ENCODE measurements at regions not wholly inside any gene's neighbourhood (a gene's known extent, or its start where the extent isn't known, plus 50 kb on each side); places are given as distances from the start of the nearest gene placed in this dataset.
A peak's percentile ranks its signal among the peaks of the same experiment; 100 is the strongest.

- Histone ChIP-seq H3K27ac (ENCODE audit: low read depth, low read length) (no peak overlapping the region), H3K4me3 (ENCODE audit: low read depth, low read length) (no peak overlapping the region), H3K36me3 (ENCODE audit: control insufficient read depth, insufficient read depth, low read length) (no peaks in the 10 kb centered on the region), H3K4me1 (ENCODE audit: control insufficient read depth, insufficient read depth, low read length) (no peaks in the 10 kb centered on the region), H3K9me3 (ENCODE audit: control insufficient read depth, insufficient read depth, low read length) (no peaks in the 10 kb centered on the region), H3K27me3 (ENCODE audit: control insufficient read depth, insufficient read depth, low read length) (no peaks in the 10 kb centered on the region)
- no peak for DNase-seq (ENCODE audit: low read depth in 4 of 6, low spot score in 6 of 6)
- 93% methylated on average over 8 of the region's 14 CpGs for WGBS (ENCODE audit: insufficient coverage)
Observed at GRCh38 chr18:76722224-76723061, 99.9 kb upstream of the ZNF236 start.

- 80% methylated on average over 6 of the region's 9 CpGs for whole genome bisulfite sequencing (ENCODE audit: insufficient coverage)
- no peaks in the 10 kb centered on the region for H3K4me1 ChIP-seq (ENCODE audit: control insufficient read depth, insufficient read depth, low read length)
- no peak overlapping the region for H3K4me3 ChIP-seq (ENCODE audit: low read depth, low read length)
- no peaks in the 10 kb centered on the region for H3K9me3 ChIP-seq (ENCODE audit: control insufficient read depth, insufficient read depth, low read length)
- no peak overlapping the region for H3K27ac ChIP-seq (ENCODE audit: low read depth, low read length)
- no peaks in the 10 kb centered on the region for H3K27me3 ChIP-seq (ENCODE audit: control insufficient read depth, insufficient read depth, low read length)
- no peaks in the 10 kb centered on the region for H3K36me3 ChIP-seq (ENCODE audit: control insufficient read depth, insufficient read depth, low read length)
- peak in 1 of 6 donors; percentile 23 for DNase-seq (ENCODE audit: low read depth in 4 of 6, low spot score in 6 of 6)
Observed at GRCh38 chr18:76721207-76721996, 101.0 kb upstream of the ZNF236 start.

GRCh38 chr18:76720683-76721082 is 101.7 kb upstream of the ZNF236 start:
- no peak for DNase-seq (ENCODE audit: low read depth in 4 of 6, low spot score in 6 of 6)
- Histone ChIP-seq H3K4me1 (ENCODE audit: control insufficient read depth, insufficient read depth, low read length) (no peaks in the 10 kb centered on the region), H3K36me3 (ENCODE audit: control insufficient read depth, insufficient read depth, low read length) (no peaks in the 10 kb centered on the region), H3K27ac (ENCODE audit: low read depth, low read length) (no peak overlapping the region), H3K9me3 (ENCODE audit: control insufficient read depth, insufficient read depth, low read length) (no peaks in the 10 kb centered on the region), H3K4me3 (ENCODE audit: low read depth, low read length) (no peak overlapping the region), H3K27me3 (ENCODE audit: control insufficient read depth, insufficient read depth, low read length) (no peaks in the 10 kb centered on the region)
- WGBS (ENCODE audit: insufficient coverage): 90% methylated on average over 2 of the region's 5 CpGs

- Histone ChIP-seq H3K4me3 (ENCODE audit: low read depth, low read length) (no peak overlapping the region), H3K36me3 (ENCODE audit: control insufficient read depth, insufficient read depth, low read length) (no peaks in the 10 kb centered on the region), H3K4me1 (ENCODE audit: control insufficient read depth, insufficient read depth, low read length) (peaks cover 4% of the 10 kb centered on the region), H3K27ac (ENCODE audit: low read depth, low read length) (no peak overlapping the region), H3K27me3 (ENCODE audit: control insufficient read depth, insufficient read depth, low read length) (no peaks in the 10 kb centered on the region), H3K9me3 (ENCODE audit: control insufficient read depth, insufficient read depth, low read length) (no peaks in the 10 kb centered on the region)
- DNase-seq (ENCODE audit: low read depth in 4 of 6, low spot score in 6 of 6): no peak
- 86% methylated on average over 13 of the region's 16 CpGs for WGBS (ENCODE audit: insufficient coverage)
Observed at GRCh38 chr18:76715012-76715610, 107.2 kb upstream of the ZNF236 start.

GRCh38 chr18:76713432-76713831 is 108.9 kb upstream of the ZNF236 start:
- WGBS (ENCODE audit: insufficient coverage): 91% methylated on average over 6 of the region's 8 CpGs
- H3K4me1 ChIP-seq (ENCODE audit: control insufficient read depth, insufficient read depth, low read length): peaks cover 9% of the 10 kb centered on the region
- no peak overlapping the region for H3K4me3 ChIP-seq (ENCODE audit: low read depth, low read length)
- no peak overlapping the region for H3K27ac ChIP-seq (ENCODE audit: low read depth, low read length)
- H3K9me3 ChIP-seq (ENCODE audit: control insufficient read depth, insufficient read depth, low read length): no peaks in the 10 kb centered on the region
- H3K27me3 ChIP-seq (ENCODE audit: control insufficient read depth, insufficient read depth, low read length): no peaks in the 10 kb centered on the region
- H3K36me3 ChIP-seq (ENCODE audit: control insufficient read depth, insufficient read depth, low read length): no peaks in the 10 kb centered on the region
- no peak for DNase-seq (ENCODE audit: low read depth in 4 of 6, low spot score in 6 of 6)

- Histone ChIP-seq H3K9me3 (ENCODE audit: control insufficient read depth, insufficient read depth, low read length) (no peaks in the 10 kb centered on the region), H3K4me1 (ENCODE audit: control insufficient read depth, insufficient read depth, low read length) (peaks cover 9% of the 10 kb centered on the region), H3K4me3 (ENCODE audit: low read depth, low read length) (no peak overlapping the region), H3K27ac (ENCODE audit: low read depth, low read length) (no peak overlapping the region), H3K27me3 (ENCODE audit: control insufficient read depth, insufficient read depth, low read length) (no peaks in the 10 kb centered on the region), H3K36me3 (ENCODE audit: control insufficient read depth, insufficient read depth, low read length) (no peaks in the 10 kb centered on the region)
- 80% methylated on average over 11 of the region's 16 CpGs for WGBS (ENCODE audit: insufficient coverage)
- DNase-seq (ENCODE audit: low read depth in 4 of 6, low spot score in 6 of 6): peak in 1 of 6 donors; percentile 49
Observed at GRCh38 chr18:76712511-76713140, 109.7 kb upstream of the ZNF236 start.

- Histone ChIP-seq H3K36me3 (ENCODE audit: control insufficient read depth, insufficient read depth, low read length) (no peaks in the 10 kb centered on the region), H3K4me1 (ENCODE audit: control insufficient read depth, insufficient read depth, low read length) (peaks cover 9% of the 10 kb centered on the region), H3K27ac (ENCODE audit: low read depth, low read length) (no peak overlapping the region), H3K9me3 (ENCODE audit: control insufficient read depth, insufficient read depth, low read length) (no peaks in the 10 kb centered on the region), H3K4me3 (ENCODE audit: low read depth, low read length) (no peak overlapping the region), H3K27me3 (ENCODE audit: control insufficient read depth, insufficient read depth, low read length) (no peaks in the 10 kb centered on the region)
- WGBS (ENCODE audit: insufficient coverage): 84% methylated on average over 10 of the region's 12 CpGs
- DNase-seq (ENCODE audit: low read depth in 4 of 6, low spot score in 6 of 6): no peak
Observed at GRCh38 chr18:76710646-76711520, 111.5 kb upstream of the ZNF236 start.

GRCh38 chr18:76709659-76710645 is 112.4 kb upstream of the ZNF236 start:
- no peaks in the 10 kb centered on the region for H3K27me3 ChIP-seq (ENCODE audit: control insufficient read depth, insufficient read depth, low read length)
- H3K36me3 ChIP-seq (ENCODE audit: control insufficient read depth, insufficient read depth, low read length): no peaks in the 10 kb centered on the region
- H3K4me1 ChIP-seq (ENCODE audit: control insufficient read depth, insufficient read depth, low read length): peaks cover 9% of the 10 kb centered on the region
- 34% methylated on average over 27 of the region's 29 CpGs for WGBS (ENCODE audit: insufficient coverage)
- no peaks in the 10 kb centered on the region for H3K9me3 ChIP-seq (ENCODE audit: control insufficient read depth, insufficient read depth, low read length)
- H3K4me3 ChIP-seq (ENCODE audit: low read depth, low read length): no peak overlapping the region
- no peak overlapping the region for H3K27ac ChIP-seq (ENCODE audit: low read depth, low read length)
- peak; percentile 44 to 93 (median 68) for DNase-seq (ENCODE audit: low read depth in 4 of 6, low spot score in 6 of 6)

All from spinal cord (tissue), 9 donors.